Chondrocyte (in vitro differentiated cells): ENCODE measurements at regions not wholly inside any gene's neighbourhood (a gene's known extent, or its start where the extent isn't known, plus 50 kb on each side); places are given as distances from the start of the nearest gene placed in this dataset.
"Not testable (repeated sequence)": the region's sequence is repeated elsewhere in the genome, so short reads cannot be mapped to it uniquely, and the experiment has no call there.

Experiments used
- DNase-seq: peaks from one replicate; pipeline ENCODE4 v3.0.0; 2021; ENCODE audit warnings: mixed read lengths, low spot score
- H3K27ac Mint-ChIP-seq: one replicate; pipeline ENCODE4 v1.8.0; 2021; ENCODE audit warnings: mild to moderate bottlenecking, moderate library complexity, mixed read lengths; ENCODE audit not compliant: unreplicated experiment
- H3K27me3 Mint-ChIP-seq: 2 replicates; pipeline ENCODE4 v1.8.0; 2021; ENCODE audit warnings: low read depth, mixed read lengths
- H3K36me3 Mint-ChIP-seq: 2 replicates; pipeline ENCODE4 v1.8.0; 2021; ENCODE audit warnings: low read depth, mixed read lengths
- H3K4me1 Mint-ChIP-seq: 2 replicates; pipeline ENCODE4 v1.8.0; 2021; ENCODE audit warnings: low read depth, mild to moderate bottlenecking, mixed read lengths
- H3K4me3 Mint-ChIP-seq: one replicate; pipeline ENCODE4 v1.8.0; 2021; ENCODE audit warnings: mild to moderate bottlenecking, moderate library complexity, mixed read lengths; ENCODE audit not compliant: unreplicated experiment
- H3K9me3 Mint-ChIP-seq: 2 replicates; pipeline ENCODE4 v1.8.0; 2021; ENCODE audit warnings: low read depth, mixed read lengths
- TF ChIP-seq, protein P1 (sequence below): fragments of 200-600 bp; sonication (generic); IDR thresholded peaks from 2 replicates; pipeline ENCODE4 v1.5.0; 2021; ENCODE audit warnings: antibody characterized with exemption, mild to moderate bottlenecking, moderate library complexity

DNA sequence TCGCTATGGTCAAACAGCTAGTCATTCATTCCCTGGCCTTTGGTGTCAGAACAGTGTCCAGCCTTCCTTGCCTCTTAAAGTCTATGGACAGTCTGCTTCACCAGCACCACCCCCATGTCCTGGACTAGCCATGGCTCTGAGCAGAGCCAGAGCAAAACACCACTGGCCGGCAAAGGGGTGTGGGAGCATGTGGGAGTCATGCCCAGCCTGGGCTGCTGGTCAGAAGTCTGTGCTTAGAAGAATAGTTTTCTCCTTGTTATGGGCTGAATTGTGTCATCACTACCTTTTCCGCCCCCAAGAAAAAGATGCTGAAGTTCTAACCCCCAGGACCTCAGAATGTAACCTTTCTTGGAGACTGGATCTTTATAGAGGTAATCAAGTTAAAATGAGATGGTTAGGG is 132.9 kb upstream of the LPP start:
- no peaks in the 10 kb centered on the region for H3K36me3 Mint-ChIP-seq
- H3K9me3 Mint-ChIP-seq = peaks cover 4% of the 10 kb centered on the region
- H3K27ac Mint-ChIP-seq = no peak overlapping the region
- peaks cover 15% of the 10 kb centered on the region for H3K4me1 Mint-ChIP-seq
- H3K4me3 Mint-ChIP-seq = no peak overlapping the region
- TF ChIP-seq, protein P1, sequence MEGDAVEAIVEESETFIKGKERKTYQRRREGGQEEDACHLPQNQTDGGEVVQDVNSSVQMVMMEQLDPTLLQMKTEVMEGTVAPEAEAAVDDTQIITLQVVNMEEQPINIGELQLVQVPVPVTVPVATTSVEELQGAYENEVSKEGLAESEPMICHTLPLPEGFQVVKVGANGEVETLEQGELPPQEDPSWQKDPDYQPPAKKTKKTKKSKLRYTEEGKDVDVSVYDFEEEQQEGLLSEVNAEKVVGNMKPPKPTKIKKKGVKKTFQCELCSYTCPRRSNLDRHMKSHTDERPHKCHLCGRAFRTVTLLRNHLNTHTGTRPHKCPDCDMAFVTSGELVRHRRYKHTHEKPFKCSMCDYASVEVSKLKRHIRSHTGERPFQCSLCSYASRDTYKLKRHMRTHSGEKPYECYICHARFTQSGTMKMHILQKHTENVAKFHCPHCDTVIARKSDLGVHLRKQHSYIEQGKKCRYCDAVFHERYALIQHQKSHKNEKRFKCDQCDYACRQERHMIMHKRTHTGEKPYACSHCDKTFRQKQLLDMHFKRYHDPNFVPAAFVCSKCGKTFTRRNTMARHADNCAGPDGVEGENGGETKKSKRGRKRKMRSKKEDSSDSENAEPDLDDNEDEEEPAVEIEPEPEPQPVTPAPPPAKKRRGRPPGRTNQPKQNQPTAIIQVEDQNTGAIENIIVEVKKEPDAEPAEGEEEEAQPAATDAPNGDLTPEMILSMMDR = no peak
- no peaks in the 10 kb centered on the region for H3K27me3 Mint-ChIP-seq
- no peak for DNase-seq

DNA sequence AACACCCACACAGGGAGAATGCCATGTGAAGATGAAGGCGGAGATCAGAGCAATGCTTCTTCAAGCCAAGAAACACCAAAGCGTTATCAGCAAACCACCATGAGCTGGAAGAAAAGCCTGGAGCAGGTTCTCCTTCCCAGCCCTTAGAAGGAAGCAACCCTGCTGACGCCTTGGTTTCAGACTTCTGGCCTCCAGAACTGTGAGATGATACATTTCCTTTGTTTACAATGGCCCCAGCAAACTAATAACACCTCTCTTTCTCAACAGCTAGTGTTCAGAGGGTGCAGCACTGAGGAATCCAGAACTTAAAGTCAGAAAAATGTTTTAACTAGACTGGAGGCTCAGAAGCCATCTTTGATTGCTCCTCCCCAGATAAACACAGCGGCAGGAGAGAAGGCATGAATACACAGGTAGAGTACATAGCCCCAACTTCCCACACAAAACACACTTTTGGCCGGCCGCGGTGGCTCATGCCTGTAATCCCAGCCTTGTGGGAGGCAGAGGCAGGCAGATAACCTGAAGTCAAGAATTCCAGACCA is 132.4 kb upstream of the LPP start:
- TF ChIP-seq, protein P1 = no peak
- Mint-ChIP-seq H3K27me3 (no peaks in the 10 kb centered on the region), H3K4me1 (peaks cover 15% of the 10 kb centered on the region), H3K4me3 (no peak overlapping the region), H3K9me3 (peaks cover 4% of the 10 kb centered on the region), H3K27ac (peak overlapping the region; percentile 1), H3K36me3 (no peaks in the 10 kb centered on the region)
- DNase-seq = no peak

DNA sequence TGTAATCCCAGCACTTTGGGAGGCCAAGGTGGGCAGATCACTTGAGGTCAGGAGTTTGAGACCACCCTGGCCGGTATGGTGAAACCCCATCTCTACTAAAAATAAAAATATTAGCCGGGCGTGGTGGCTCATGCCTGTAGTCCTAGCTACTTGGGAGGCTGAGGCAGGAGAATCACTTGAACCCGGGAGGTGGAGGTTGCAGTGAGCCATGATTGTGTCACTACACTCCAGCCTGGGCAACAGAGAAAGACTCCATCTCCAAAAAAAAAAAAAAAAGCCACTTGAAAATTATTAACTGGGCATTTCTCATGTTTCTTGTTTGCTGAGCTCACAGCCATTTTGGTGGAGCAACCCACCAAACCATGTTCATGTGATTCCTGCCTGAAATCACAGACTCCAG is 131.1 kb upstream of the LPP start:
- not testable (repeated sequence) for H3K9me3 Mint-ChIP-seq, H3K27ac Mint-ChIP-seq, H3K36me3 Mint-ChIP-seq, DNase-seq, H3K4me3 Mint-ChIP-seq, H3K27me3 Mint-ChIP-seq
- H3K4me1 Mint-ChIP-seq = peaks cover 15% of the 10 kb centered on the region

DNA sequence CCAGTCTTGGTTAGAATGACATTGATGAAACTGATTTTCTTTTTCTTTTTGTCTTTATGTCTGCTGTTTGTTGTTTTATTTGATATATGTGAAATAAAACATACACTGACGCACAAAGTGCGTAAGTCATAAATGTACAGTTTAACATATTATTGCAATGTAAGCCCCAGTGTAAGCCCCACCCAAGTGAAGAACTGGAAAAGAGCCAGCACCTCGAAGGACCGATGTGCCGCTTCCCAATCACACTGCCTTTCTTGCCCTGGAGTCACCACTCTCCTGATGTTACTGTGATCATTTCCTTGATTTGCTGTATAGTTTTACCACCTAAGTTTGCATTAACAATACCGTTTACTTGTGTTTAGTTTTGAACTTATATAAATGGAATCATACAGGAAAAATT is 128.4 kb upstream of the LPP start:
- H3K4me3 Mint-ChIP-seq = no peak overlapping the region
- peaks cover 4% of the 10 kb centered on the region for H3K9me3 Mint-ChIP-seq

DNA sequence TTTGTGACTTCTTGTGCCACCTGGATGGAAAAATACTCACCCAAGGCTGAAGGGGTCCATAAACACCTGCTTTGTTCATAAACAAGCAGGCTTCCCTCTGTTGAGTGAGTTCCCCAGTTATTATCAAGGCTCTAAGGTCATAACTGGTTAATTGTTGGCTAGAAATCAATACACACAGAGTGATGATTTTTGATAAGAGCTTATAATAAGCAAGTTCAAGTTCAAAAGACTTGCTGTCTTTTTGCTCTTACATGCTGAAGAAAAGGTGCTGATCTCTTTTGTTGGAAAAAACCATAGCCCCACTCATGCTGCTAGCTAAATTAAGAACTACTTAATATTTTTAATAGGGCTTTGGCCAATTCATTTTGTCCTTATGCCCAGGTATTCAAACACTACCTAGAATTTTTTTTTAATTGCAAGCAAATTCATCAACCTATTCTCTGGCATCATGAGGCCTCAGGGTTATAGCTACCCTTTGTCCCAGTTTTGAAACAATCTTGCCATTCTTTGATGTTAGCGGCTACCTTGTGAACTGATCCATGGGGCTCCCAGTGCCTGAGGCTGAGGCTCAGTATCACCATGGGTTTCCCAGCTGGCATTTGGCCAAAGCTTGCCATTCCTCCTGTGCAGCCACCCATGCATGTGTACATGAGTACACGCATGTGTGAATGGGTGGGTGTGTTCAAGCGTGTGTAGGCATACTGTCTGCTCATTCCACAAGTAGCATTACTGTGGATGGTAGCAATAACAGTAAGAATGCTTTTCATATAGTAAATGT is 127.6 kb upstream of the LPP start:
- H3K4me3 Mint-ChIP-seq = no peak overlapping the region
- H3K27ac Mint-ChIP-seq = no peak overlapping the region
- peaks cover 5% of the 10 kb centered on the region for H3K4me1 Mint-ChIP-seq
- no peaks in the 10 kb centered on the region for H3K9me3 Mint-ChIP-seq
- H3K36me3 Mint-ChIP-seq = no peaks in the 10 kb centered on the region
- DNase-seq = no peak
- TF ChIP-seq, protein P1 = no peak
- no peaks in the 10 kb centered on the region for H3K27me3 Mint-ChIP-seq

More for the DNA sequence above, 128.4 kb upstream of the LPP start:
- H3K36me3 Mint-ChIP-seq = no peaks in the 10 kb centered on the region
- H3K27ac Mint-ChIP-seq = no peak overlapping the region
- no peaks in the 10 kb centered on the region for H3K27me3 Mint-ChIP-seq
- no peak for DNase-seq
- TF ChIP-seq, protein P1 = no peak
- H3K4me1 Mint-ChIP-seq = peaks cover 10% of the 10 kb centered on the region

DNA sequence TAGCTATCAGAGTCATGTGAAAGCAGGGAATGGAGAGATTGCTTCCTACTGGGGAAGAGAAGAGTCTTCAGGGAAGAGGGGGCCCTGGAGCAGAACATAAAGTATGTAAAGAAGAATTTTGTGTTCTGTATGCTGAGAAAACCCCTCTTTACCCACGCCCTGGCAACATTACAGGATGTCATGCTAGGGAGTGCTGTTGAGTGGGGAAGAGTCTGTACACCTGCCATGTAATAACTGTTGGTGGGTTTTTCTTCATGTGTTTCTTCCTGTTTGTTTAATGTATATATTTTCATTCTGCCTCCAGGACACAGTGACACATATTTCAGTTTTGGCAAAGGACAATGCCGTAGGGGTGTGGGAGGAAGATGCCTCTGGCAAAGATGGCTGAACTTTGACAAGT is 122.8 kb upstream of the LPP start:
- no peak for DNase-seq
- H3K9me3 Mint-ChIP-seq = peaks cover 4% of the 10 kb centered on the region
- no peak overlapping the region for H3K4me3 Mint-ChIP-seq
- H3K4me1 Mint-ChIP-seq = peaks cover 3% of the 10 kb centered on the region
- H3K27ac Mint-ChIP-seq = no peak overlapping the region
- no peaks in the 10 kb centered on the region for H3K27me3 Mint-ChIP-seq
- TF ChIP-seq, protein P1 = no peak
- H3K36me3 Mint-ChIP-seq = no peaks in the 10 kb centered on the region
